Upper lobe of left lung (tissue), 4 donors: ENCODE measurements at regions not wholly inside any gene's neighbourhood (a gene's known extent, or its start where the extent isn't known, plus 50 kb on each side); places are given as distances from the start of the nearest gene placed in this dataset.

Experiments used
- CTCF ChIP-seq, 6 experiments: fragments of 450-650 bp in 4 of 6; fragments of 200-600 bp in 2 of 6; sonication (generic) in 2 of 6; IDR thresholded peaks; one replicate each; pipeline ENCODE4 v1.5.1; 2016 to 2019; ENCODE audit warnings: antibody characterized with exemption in 6 of 6
- POLR2A ChIP-seq, 4 donors: fragments of 450-650 bp; IDR thresholded peaks; one replicate each; pipeline ENCODE4 v1.5.1; 2016 to 2017; ENCODE audit warnings: antibody characterized with exemption in 4 of 4, mild to moderate bottlenecking in 2 of 4
- POLR2AphosphoS5 ChIP-seq, 2 donors: sonication (generic); formaldehyde crosslinking; IDR thresholded peaks; one replicate each; pipeline ENCODE4 v1.5.1; 2017; ENCODE audit warnings: antibody characterized with exemption in 2 of 2

DNA sequence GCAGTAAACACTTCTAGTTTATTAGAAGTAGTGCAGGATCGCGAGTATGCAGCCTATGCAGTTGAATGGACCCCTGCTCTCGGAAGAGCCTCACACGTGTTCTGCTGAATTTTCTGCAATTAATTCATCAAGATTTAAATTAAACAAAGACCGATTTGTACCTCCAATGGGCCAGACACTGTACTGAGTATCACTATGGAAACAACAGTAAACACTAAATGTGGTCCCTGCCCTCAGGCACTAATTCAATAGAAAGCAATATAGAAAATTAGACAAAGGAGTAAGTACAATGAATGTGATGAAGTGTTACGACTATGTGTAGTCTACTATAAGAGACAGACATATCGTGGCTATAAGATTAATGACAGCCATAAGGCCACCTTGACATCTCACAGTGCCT lies 740.3 kb upstream of the FRG1 start:
- no peak for TF ChIP-seq CTCF (IDR thresholded peaks at IDR 0.05)
- no peak for TF ChIP-seq POLR2AphosphoS5 (IDR thresholded peaks at IDR 0.05)
- TF ChIP-seq POLR2A (IDR thresholded peaks at IDR 0.05): no peak
